VCaP (cell line): ENCODE measurements at regions not wholly inside any gene's neighbourhood (a gene's known extent, or its start where the extent isn't known, plus 50 kb on each side); places are given as distances from the start of the nearest gene placed in this dataset.

Source experiments
- H3K27ac ChIP-seq: fragments of 450-650 bp; 2 replicates; pipeline ENCODE4 v1.5.1; 2017
- CTCF ChIP-seq: fragments of 450-650 bp; conservative IDR thresholded peaks from 2 replicates; pipeline ENCODE4 v1.5.1; 2017; ENCODE audit warnings: mild to moderate bottlenecking, moderate library complexity

DNA sequence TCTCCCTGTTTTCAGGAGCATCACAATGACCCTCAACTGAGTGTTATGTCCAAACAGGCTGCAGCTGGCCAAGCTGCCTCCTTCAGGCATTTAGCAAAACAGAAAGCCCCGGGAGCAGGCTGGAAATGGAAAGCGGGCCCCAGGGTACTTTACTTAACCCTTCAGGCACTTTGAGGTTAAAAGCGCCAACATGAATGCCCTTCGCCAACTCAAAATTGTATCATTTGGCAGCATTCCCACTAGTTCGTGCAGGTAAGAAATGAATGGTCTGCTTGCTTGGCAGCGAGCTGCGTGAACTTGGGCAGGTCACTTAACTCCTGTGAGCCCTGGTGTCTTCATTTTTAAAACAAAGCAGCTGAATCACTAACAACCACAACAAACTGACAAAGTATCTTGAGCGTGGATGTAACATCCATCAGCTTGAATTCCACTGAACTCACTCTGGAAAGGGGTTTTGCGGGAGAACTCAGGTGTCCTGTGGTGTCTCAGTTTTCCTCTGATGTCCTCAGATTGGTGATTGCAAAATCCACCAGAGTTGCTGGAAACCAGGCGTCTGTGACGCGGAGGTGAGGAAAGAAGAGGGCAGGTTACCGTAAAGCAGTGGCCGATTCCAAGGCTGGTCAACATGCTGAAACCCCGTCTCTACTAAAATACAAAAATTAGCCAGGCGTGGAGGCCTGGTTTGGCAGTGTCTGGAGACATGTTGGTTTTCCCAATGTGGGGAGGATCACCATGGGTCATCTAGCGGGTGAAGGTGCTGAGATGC, 118.8 kb upstream of the ZNF217 start:
- no peak for TF ChIP-seq CTCF
- no peak overlapping the region for H3K27ac ChIP-seq

DNA sequence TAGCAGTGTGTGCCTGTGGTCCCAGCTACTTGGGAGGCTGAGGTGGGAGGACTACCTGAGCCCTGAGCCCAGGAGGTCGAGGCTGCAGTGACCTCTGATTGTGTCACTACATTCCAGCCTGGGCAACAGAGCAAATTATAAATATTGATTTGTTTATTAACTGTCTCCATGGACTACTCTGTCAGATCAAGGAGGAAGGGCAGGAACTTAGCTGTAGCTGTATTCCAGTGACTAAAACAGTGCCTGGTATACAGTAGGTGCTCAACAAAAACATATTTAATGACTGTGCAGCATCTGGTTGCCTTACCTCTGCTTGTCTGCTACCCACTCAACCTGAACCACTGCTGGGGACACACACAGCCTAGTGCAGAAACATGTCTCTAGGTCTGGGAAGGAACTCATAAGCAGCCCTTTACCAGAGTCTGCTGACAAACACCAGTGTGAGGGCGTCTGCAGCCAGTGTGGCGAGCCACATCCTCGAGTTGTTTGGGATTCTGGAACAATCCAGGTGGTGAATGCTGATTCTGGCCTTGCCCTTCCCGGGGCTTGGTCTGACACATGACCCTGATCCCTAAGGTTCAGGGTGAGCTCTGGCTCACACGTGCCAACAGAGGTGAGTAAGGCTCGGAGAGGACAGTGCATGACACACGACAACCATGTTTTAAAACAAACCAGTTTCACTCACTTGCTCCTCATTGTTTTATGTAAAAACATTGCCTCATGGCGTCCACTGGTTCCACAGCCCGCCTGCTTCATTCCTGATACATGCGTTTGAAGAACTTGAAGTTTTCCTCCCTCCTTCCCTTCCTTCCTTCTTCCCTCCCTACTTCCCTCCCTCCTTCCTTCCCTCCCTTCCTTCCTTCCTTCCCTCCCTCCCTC, 117.9 kb upstream of the ZNF217 start:
- no peak for TF ChIP-seq CTCF
- no peak overlapping the region for H3K27ac ChIP-seq

DNA sequence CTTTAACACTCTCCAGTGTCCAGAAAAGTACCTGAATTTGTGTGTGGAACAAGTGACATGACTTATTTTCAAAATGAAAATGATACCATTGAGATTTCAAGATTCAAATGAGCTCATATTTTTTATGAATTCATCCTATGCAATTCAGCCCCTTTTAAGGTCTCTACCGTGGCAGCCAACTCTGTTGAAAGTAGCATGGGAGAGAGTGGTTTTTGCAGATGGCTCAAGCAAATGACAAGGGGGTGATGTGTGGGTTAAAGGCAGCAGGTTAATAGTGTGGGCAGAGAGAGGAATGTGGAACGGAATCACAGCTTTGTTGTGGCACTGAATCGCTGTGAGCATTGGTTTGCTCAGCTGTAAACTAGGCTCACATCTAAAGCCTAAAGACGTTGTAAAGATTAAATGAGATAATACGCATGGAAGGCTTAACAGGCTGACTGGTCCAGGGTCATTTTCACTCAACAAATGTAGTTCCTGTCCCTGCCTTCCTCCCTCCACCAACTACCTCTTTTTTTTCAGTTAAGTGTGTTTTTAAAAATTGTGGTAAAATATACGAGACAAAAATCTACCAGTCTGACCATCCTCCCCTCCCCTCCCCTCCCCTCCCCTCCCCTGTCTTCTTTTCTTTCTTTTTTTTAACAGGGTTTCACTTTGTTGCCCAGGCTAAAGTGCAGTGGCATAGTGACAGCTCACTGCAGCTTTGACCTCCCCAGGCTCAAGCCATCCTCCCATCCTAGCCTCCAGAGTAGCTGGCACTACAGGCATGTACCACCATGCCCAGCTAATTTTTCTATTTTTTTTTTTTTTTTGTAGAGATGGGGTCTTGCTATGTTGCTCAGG, 114.7 kb upstream of the ZNF217 start:
- H3K27ac ChIP-seq = no peak overlapping the region
- no peak for TF ChIP-seq CTCF

DNA sequence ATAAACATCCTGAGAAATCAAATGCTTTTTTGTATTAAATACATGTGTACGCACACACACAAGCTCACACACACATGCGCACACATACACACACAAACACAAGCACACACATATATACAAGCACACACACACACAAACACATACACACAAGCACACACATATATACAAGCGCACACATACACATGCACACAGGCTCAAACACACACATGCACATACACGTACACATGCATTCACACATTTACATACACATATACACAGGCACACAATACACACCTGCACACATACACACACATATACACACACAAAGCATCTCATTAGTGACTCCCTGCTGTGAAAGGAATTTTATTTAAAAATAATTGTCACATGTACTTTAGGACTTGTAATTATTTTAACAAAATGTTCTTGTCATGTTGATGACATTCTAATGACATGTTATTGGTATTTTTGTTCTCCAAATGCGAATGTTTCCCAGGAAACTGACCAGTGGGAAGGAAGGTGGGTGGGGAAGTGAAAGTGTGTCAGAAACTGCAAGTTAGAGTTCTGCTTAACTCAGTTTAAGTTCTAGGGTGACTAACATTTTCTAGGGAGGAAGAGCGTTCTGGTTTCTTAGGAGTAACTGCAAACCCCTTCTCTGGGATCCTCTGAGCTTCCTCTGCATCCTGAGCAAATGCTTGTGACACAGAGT, 113.9 kb upstream of the ZNF217 start:
- no peak for TF ChIP-seq CTCF
- H3K27ac ChIP-seq = no peak overlapping the region

DNA sequence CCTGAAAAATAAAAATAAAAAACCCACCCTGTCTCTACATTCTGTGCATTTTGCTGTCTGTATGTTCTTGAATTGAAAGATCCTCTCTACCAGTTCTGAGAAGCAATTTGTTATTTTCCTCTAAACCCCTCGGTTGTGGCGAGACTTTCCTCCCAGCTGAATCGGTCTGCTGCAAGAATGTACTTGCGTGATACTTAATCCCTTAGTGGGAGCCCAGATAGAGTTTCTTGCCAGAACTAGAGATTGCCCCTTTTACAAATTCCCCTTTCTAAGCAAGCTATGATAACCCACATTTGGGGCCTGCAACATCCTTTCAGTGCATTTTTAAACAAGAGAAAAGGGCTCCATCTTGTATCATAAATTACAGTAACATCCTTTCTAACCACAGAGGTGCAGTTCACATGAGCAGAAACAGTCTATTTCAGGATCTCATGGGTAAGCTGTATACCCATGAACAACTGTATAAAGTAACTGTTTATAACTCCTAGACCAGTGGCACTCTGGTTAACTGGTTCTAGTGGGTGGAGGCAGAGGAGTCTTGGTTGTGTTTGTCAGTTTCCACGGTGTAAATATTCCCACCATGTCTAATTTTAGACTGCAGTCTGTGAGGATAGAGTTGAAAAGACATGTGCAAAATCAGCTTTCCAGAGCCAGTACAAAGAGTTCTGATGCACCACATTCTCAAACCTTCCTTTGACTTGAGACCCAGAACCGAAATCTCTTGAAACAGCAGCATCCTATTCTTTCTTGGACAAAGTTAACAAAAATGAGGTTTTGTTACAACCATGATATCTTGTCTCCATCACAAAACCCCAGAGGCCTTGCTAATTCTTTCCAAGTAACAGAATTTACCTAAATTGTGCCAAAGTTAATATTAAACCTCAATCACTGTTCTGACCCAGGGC, 113.1 kb upstream of the ZNF217 start:
- TF ChIP-seq CTCF = no peak

DNA sequence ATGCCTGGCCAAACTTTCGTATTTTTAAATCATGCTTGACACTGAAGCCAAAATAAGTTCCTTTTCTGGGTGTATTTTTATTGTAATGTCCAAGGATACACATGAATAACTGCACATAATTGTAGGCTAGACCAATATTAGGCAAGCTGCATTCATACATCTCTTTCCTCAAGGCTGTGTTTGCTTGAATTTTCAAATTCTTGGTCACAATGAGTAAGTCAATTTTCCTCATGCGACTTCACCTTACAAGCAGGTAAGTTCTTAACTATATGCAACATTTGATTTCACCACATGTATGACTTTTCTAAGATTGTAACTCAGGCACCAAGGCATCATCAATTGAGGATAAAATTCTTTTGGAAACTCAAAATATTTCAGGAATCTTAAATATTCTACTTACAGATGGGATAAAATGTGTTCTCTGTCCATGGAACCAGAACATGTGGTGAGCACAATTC, 112.4 kb upstream of the ZNF217 start:
- no peak overlapping the region for H3K27ac ChIP-seq
- no peak for TF ChIP-seq CTCF

More for the DNA sequence above, 113.1 kb upstream of the ZNF217 start:
- H3K27ac ChIP-seq = no peak overlapping the region
